Activated CD8-positive, alpha-beta memory T cell treated with anti-CD3 and anti-CD28 coated beads for 36 hours (primary cell): ENCODE measurements at regions not wholly inside any gene's neighbourhood (a gene's known extent, or its start where the extent isn't known, plus 50 kb on each side); places are given as distances from the start of the nearest gene placed in this dataset.
"Not testable (repeated sequence)": the region's sequence is repeated elsewhere in the genome, so short reads cannot be mapped to it uniquely, and the experiment has no call there.

Experiments
- CTCF ChIA-PET: fragments of 350-600 bp; sonication (Branson Sonifier 250); formaldehyde crosslinking; loops from one replicate; lab custom pipeline; 2021; ENCODE audit warnings: antibody characterized with exemption; lab: Charles Lee
- POLR2A ChIA-PET: fragments of 350-600 bp; sonication (Branson Sonifier 250); formaldehyde crosslinking; loops from one replicate; lab custom pipeline; 2021; ENCODE audit warnings: antibody characterized with exemption; lab: Charles Lee

GRCh38 chr5:10031817-10032216 lies 217.9 kb downstream of the ATPSCKMT start:
- ChIA-PET POLR2A (no interaction called here), CTCF (no interaction called here)

GRCh38 chr5:10030219-10030831 lies 219.4 kb downstream of the ATPSCKMT start:
- POLR2A ChIA-PET = no interaction called here
- CTCF ChIA-PET = no interaction called here

- ChIA-PET CTCF (no interaction called here), POLR2A (no interaction called here)
Observed at GRCh38 chr5:10023494-10023893, 226.2 kb downstream of the ATPSCKMT start.

- ChIA-PET CTCF (no interaction called here), POLR2A (no interaction called here)
Observed at GRCh38 chr5:10021248-10021647, 228.4 kb downstream of the ATPSCKMT start.

- ChIA-PET POLR2A (no interaction called here), CTCF (no interaction called here)
Observed at GRCh38 chr5:10019236-10019635, 230.5 kb downstream of the ATPSCKMT start.

- POLR2A ChIA-PET = no interaction called here
- CTCF ChIA-PET = no interaction called here
Observed at GRCh38 chr5:10018201-10019069, 231.3 kb downstream of the ATPSCKMT start.

GRCh38 chr5:10017786-10018185 lies 231.9 kb downstream of the ATPSCKMT start:
- ChIA-PET CTCF (no interaction called here), POLR2A (no interaction called here)

GRCh38 chr5:10016559-10016958 lies 233.1 kb downstream of the ATPSCKMT start:
- POLR2A ChIA-PET, CTCF ChIA-PET: not testable (repeated sequence)

GRCh38 chr5:10015681-10016080 lies 234.0 kb downstream of the ATPSCKMT start:
- CTCF ChIA-PET, POLR2A ChIA-PET: not testable (repeated sequence)

- ChIA-PET POLR2A (no interaction called here), CTCF (no interaction called here)
Observed at GRCh38 chr5:10009802-10010201, 239.9 kb downstream of the ATPSCKMT start.

- POLR2A ChIA-PET = no interaction called here
- CTCF ChIA-PET = no interaction called here
Observed at GRCh38 chr5:9987101-9987500, 262.6 kb downstream of the ATPSCKMT start.

- CTCF ChIA-PET = no interaction called here
Observed at GRCh38 chr5:9977070-9977469, 272.6 kb downstream of the ATPSCKMT start.

GRCh38 chr5:9976621-9977020 lies 273.1 kb downstream of the ATPSCKMT start:
- POLR2A ChIA-PET = no interaction called here
- CTCF ChIA-PET = no interaction called here

More at GRCh38 chr5:9977070-9977469, 272.6 kb downstream of the ATPSCKMT start:
- POLR2A ChIA-PET = no interaction called here

- ChIA-PET POLR2A (no interaction called here), CTCF (no interaction called here)
Observed at GRCh38 chr5:9972059-9972458, 277.6 kb downstream of the ATPSCKMT start.

- ChIA-PET CTCF (no interaction called here), POLR2A (no interaction called here)
Observed at GRCh38 chr5:9971301-9971700, 278.4 kb downstream of the ATPSCKMT start.

GRCh38 chr5:9958914-9959313 lies 290.8 kb downstream of the ATPSCKMT start:
- CTCF ChIA-PET = no interaction called here
- POLR2A ChIA-PET = no interaction called here

- ChIA-PET POLR2A (no interaction called here), CTCF (interaction anchor here (0.6 kb wide), 1 partner anchor 645 kb away, joined by 3 read pairs; no protein-coding TSS in a partner anchor)
Observed at GRCh38 chr5:9957214-9957613, 292.5 kb downstream of the ATPSCKMT start.

- CTCF ChIA-PET = no interaction called here
Observed at GRCh38 chr5:9956725-9957124, 293.0 kb downstream of the ATPSCKMT start.

GRCh38 chr5:9955586-9955985 lies 294.1 kb downstream of the ATPSCKMT start:
- ChIA-PET POLR2A (no interaction called here), CTCF (no interaction called here)

More at GRCh38 chr5:9956725-9957124, 293.0 kb downstream of the ATPSCKMT start:
- POLR2A ChIA-PET = no interaction called here

GRCh38 chr5:9954869-9955268 lies 294.8 kb downstream of the ATPSCKMT start:
- ChIA-PET CTCF (no interaction called here), POLR2A (no interaction called here)

- CTCF ChIA-PET = no interaction called here
Observed at GRCh38 chr5:9953691-9954090, 296.0 kb downstream of the ATPSCKMT start.

More at GRCh38 chr5:9953691-9954090, 296.0 kb downstream of the ATPSCKMT start:
- POLR2A ChIA-PET = no interaction called here
